Superior temporal gyrus (tissue), 1 donor: ENCODE measurements at regions not wholly inside any gene's neighbourhood (a gene's known extent, or its start where the extent isn't known, plus 50 kb on each side); places are given as distances from the start of the nearest gene placed in this dataset.

ENCODE experiments used
- DNase-seq: peaks from one replicate; pipeline ENCODE4 v3.0.0-alpha.2; 2016; ENCODE audit errors: extremely low spot score

- DNase-seq = no peak
Observed at GRCh38 chr2:47620770-47621437, 50.1 kb upstream of the KCNK12 start.
